IPS-11a (cell line): ENCODE measurements at regions not wholly inside any gene's neighbourhood (a gene's known extent, or its start where the extent isn't known, plus 50 kb on each side); places are given as distances from the start of the nearest gene placed in this dataset.

Experiments used
- H3K4me3 ChIP-seq: one replicate; pipeline ENCODE4 v1.5.1; 2013; ENCODE audit warnings: low read depth, low read length, control low read depth

GRCh38 chr2:177029901-177030300 lies 182.7 kb upstream of the HNRNPA3 start:
- no peak overlapping the region for H3K4me3 ChIP-seq

- H3K4me3 ChIP-seq = no peak overlapping the region
These were observed 182.0 kb upstream of the HNRNPA3 start for GRCh38 chr2:177030451-177031105.

- no peak overlapping the region for H3K4me3 ChIP-seq
These were observed 181.0 kb upstream of the HNRNPA3 start for GRCh38 chr2:177031438-177032180.

- no peak overlapping the region for H3K4me3 ChIP-seq
These were observed 175.8 kb upstream of the HNRNPA3 start for GRCh38 chr2:177036747-177037146.

- no peak overlapping the region for H3K4me3 ChIP-seq
These were observed 175.0 kb upstream of the HNRNPA3 start for GRCh38 chr2:177037569-177037968.

- no peak overlapping the region for H3K4me3 ChIP-seq
These were observed 173.7 kb upstream of the HNRNPA3 start for GRCh38 chr2:177038787-177039484.

- no peak overlapping the region for H3K4me3 ChIP-seq
These were observed 170.3 kb upstream of the HNRNPA3 start for GRCh38 chr2:177042311-177042710.

GRCh38 chr2:177044671-177045070 lies 167.9 kb upstream of the HNRNPA3 start:
- H3K4me3 ChIP-seq = no peak overlapping the region

- H3K4me3 ChIP-seq = no peak overlapping the region
These were observed 163.6 kb upstream of the HNRNPA3 start for GRCh38 chr2:177048981-177049380.

- H3K4me3 ChIP-seq = no peak overlapping the region
These were observed 161.3 kb upstream of the HNRNPA3 start for GRCh38 chr2:177051278-177051677.

GRCh38 chr2:177052471-177052870 lies 160.1 kb upstream of the HNRNPA3 start:
- H3K4me3 ChIP-seq = no peak overlapping the region

- no peak overlapping the region for H3K4me3 ChIP-seq
These were observed 159.6 kb upstream of the HNRNPA3 start for GRCh38 chr2:177053038-177053437.

- no peak overlapping the region for H3K4me3 ChIP-seq
These were observed 158.9 kb upstream of the HNRNPA3 start for GRCh38 chr2:177053716-177054115.

GRCh38 chr2:177056481-177056929 lies 156.1 kb upstream of the HNRNPA3 start:
- no peak overlapping the region for H3K4me3 ChIP-seq

- H3K4me3 ChIP-seq = no peak overlapping the region
These were observed 153.8 kb upstream of the HNRNPA3 start for GRCh38 chr2:177058747-177059146.

GRCh38 chr2:177059293-177059692 lies 153.3 kb upstream of the HNRNPA3 start:
- H3K4me3 ChIP-seq = no peak overlapping the region

- no peak overlapping the region for H3K4me3 ChIP-seq
These were observed 149.3 kb upstream of the HNRNPA3 start for GRCh38 chr2:177063331-177063730.

- no peak overlapping the region for H3K4me3 ChIP-seq
These were observed 148.2 kb upstream of the HNRNPA3 start for GRCh38 chr2:177064422-177064821.

- H3K4me3 ChIP-seq = no peak overlapping the region
These were observed 143.6 kb upstream of the HNRNPA3 start for GRCh38 chr2:177068967-177069366.

- no peak overlapping the region for H3K4me3 ChIP-seq
These were observed 140.5 kb upstream of the HNRNPA3 start for GRCh38 chr2:177072090-177072489.

- no peak overlapping the region for H3K4me3 ChIP-seq
These were observed 139.0 kb upstream of the HNRNPA3 start for GRCh38 chr2:177073611-177074010.
